ENCODE measurements at regions not wholly inside any gene's neighbourhood (a gene's known extent, or its start where the extent isn't known, plus 50 kb on each side); places are given as distances from the start of the nearest gene placed in this dataset.

- peak; percentile 68 for DNase-seq
These were observed 52.1 kb downstream of the MPP7 start for GRCh38 chr10:28250782-28251181.

- no peak for DNase-seq
These were observed 52.5 kb downstream of the MPP7 start for GRCh38 chr10:28250358-28250757.

- DNase-seq = no peak
These were observed 53.4 kb downstream of the MPP7 start for GRCh38 chr10:28249512-28249911.

- DNase-seq = peak; percentile 67
These were observed 54.8 kb downstream of the MPP7 start for GRCh38 chr10:28248092-28248491.

- DNase-seq = no peak
These were observed 56.8 kb downstream of the MPP7 start for GRCh38 chr10:28246023-28246422.

- no peak for DNase-seq
These were observed 58.9 kb downstream of the MPP7 start for GRCh38 chr10:28243923-28244322.

GRCh38 chr10:28242555-28243204 lies 60.2 kb downstream of the MPP7 start:
- peak; percentile 35 for DNase-seq

GRCh38 chr10:28241741-28242399 lies 61.0 kb downstream of the MPP7 start:
- peak; percentile 79 for DNase-seq

- no peak for DNase-seq
These were observed 62.5 kb downstream of the MPP7 start for GRCh38 chr10:28240400-28240799.

- DNase-seq = no peak
These were observed 66.3 kb downstream of the MPP7 start for GRCh38 chr10:28236591-28236990.

- DNase-seq = no peak
These were observed 82.1 kb downstream of the MPP7 start for GRCh38 chr10:28220811-28221210.

- DNase-seq = no peak
These were observed 83.6 kb downstream of the MPP7 start for GRCh38 chr10:28219251-28219650.

GRCh38 chr10:28217848-28218247 lies 85.0 kb downstream of the MPP7 start:
- DNase-seq = no peak

- DNase-seq = no peak
These were observed 86.9 kb downstream of the MPP7 start for GRCh38 chr10:28215930-28216329.

- no peak for DNase-seq
These were observed 88.6 kb downstream of the MPP7 start for GRCh38 chr10:28214219-28214618.

GRCh38 chr10:28211759-28212158 lies 91.1 kb downstream of the MPP7 start:
- no peak for DNase-seq

GRCh38 chr10:28207799-28208198 lies 95.1 kb downstream of the MPP7 start:
- DNase-seq = no peak

- DNase-seq = no peak
These were observed 99.9 kb downstream of the MPP7 start for GRCh38 chr10:28202941-28203352.

- DNase-seq = no peak
These were observed 101.2 kb downstream of the MPP7 start for GRCh38 chr10:28201410-28202400.

GRCh38 chr10:28200775-28201174 lies 102.1 kb downstream of the MPP7 start:
- no peak for DNase-seq

GRCh38 chr10:28199941-28200340 lies 102.9 kb downstream of the MPP7 start:
- no peak for DNase-seq

GRCh38 chr10:28190196-28190595 lies 112.7 kb downstream of the MPP7 start:
- no peak for DNase-seq

GRCh38 chr10:28188526-28188925 lies 114.3 kb downstream of the MPP7 start:
- DNase-seq = no peak
